ENCODE measurements at regions not wholly inside any gene's neighbourhood (a gene's known extent, or its start where the extent isn't known, plus 50 kb on each side); places are given as distances from the start of the nearest gene placed in this dataset.
"Not testable (repeated sequence)": the region's sequence is repeated elsewhere in the genome, so short reads cannot be mapped to it uniquely, and the experiment has no call there.

DNA sequence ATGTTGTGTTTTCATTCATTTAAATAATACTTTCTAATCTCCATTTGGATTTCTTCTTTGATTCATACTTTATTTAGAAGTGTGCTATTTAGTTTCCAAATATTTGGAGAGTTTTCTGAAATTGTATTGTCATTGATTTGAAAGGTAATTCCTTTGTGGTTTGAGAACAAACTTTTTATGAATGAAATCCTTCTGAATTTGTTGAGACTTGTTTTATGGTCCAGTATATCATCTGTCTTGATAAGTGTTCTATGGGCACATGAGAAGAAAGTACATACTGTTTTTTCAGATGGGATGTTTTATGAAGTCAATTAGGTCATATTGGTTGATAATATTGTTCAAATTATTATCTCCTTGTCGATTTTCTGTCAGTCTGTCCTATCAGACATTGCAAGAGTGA is 953.8 kb downstream of the NR2F1-AS1 start:
- Histone ChIP-seq H3K4me1 (ENCODE audit: insufficient read depth, low read length, poor library complexity, severe bottlenecking) (no peaks in the 10 kb centered on the region), H3K27me3 (ENCODE audit: insufficient read depth, low read length, poor library complexity, severe bottlenecking) (no peaks in the 10 kb centered on the region), H3K9ac (ENCODE audit: low read depth, low read length, poor library complexity, severe bottlenecking) (no peak overlapping the region), H3F3A (ENCODE audit: low read depth) (no peaks in the 10 kb centered on the region), H4K20me1 (ENCODE audit: insufficient read depth, low read length, poor library complexity, severe bottlenecking) (no peaks in the 10 kb centered on the region), H3K9me2 (replicated peaks; ENCODE audit: low read depth, low read length) (no peaks in the 10 kb centered on the region), H3K9me3 (ENCODE audit: insufficient read depth, low read depth, low read length) (no peaks in the 10 kb centered on the region), H3K79me2 (ENCODE audit: insufficient read depth, low read length) (no peaks in the 10 kb centered on the region), H2AFZ (ENCODE audit: low read length) (no peak overlapping the region), H3K36me3 (ENCODE audit: insufficient read depth, low read length) (no peaks in the 10 kb centered on the region), H3K4me2 (ENCODE audit: low read depth, low read length, poor library complexity, severe bottlenecking) (no peak overlapping the region), H3K4me3 (ENCODE audit: low read length, poor library complexity, severe bottlenecking) (no peak overlapping the region)
- TF ChIP-seq, protein P1, sequence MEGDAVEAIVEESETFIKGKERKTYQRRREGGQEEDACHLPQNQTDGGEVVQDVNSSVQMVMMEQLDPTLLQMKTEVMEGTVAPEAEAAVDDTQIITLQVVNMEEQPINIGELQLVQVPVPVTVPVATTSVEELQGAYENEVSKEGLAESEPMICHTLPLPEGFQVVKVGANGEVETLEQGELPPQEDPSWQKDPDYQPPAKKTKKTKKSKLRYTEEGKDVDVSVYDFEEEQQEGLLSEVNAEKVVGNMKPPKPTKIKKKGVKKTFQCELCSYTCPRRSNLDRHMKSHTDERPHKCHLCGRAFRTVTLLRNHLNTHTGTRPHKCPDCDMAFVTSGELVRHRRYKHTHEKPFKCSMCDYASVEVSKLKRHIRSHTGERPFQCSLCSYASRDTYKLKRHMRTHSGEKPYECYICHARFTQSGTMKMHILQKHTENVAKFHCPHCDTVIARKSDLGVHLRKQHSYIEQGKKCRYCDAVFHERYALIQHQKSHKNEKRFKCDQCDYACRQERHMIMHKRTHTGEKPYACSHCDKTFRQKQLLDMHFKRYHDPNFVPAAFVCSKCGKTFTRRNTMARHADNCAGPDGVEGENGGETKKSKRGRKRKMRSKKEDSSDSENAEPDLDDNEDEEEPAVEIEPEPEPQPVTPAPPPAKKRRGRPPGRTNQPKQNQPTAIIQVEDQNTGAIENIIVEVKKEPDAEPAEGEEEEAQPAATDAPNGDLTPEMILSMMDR (conservative IDR thresholded peaks at IDR 0.05; ENCODE audit: low read length) = no peak
- no peak for TF ChIP-seq EZH2phosphoT487 (IDR thresholded peaks at IDR 0.05; ENCODE audit: borderline replicate concordance)

DNA sequence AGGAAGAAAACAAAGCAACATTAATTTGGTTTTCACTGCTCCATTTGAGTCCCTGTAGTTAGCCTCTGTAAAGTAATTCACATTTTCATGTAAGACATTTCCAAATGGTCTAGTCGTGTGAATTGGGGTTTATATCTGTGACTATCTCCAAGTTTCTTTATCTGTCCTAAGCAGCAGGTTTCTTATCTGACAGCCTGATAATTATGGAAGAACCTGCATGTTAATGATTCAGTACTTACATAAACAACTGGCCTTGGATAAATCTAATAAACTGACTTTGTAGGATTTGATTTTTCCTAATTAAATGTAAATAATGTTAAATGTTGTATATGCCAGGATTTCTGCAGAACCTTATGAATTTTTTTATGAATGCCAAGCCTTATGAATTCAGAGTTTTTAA is 964.9 kb downstream of the NR2F1-AS1 start:
- no peaks in the 10 kb centered on the region for H3K36me3 ChIP-seq (ENCODE audit: insufficient read depth, low read length)

DNA sequence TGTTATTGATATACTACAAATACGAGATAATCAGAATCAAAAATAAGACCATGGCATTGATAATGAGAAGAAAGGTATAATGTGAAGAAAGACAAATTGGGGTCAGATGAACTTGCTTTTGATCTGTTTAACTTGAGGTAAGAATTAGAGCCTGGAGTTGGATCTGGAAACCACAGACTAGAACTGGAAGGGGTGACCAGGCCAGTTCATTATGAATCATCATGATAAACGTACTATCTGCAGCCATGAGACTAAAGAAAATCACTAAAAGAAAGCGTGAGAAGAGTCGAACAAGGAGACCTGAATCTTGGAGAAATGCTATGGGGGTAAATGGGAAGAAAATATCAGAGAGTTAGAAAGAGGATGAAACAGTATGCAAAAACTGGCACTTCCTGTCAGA is 967.5 kb downstream of the NR2F1-AS1 start:
- no peaks in the 10 kb centered on the region for H3F3A ChIP-seq (ENCODE audit: low read depth)
- TF ChIP-seq EZH2phosphoT487 (IDR thresholded peaks at IDR 0.05; ENCODE audit: borderline replicate concordance) = no peak
- TF ChIP-seq, protein P1 (conservative IDR thresholded peaks at IDR 0.05; ENCODE audit: low read length) = no peak
- H3K9me3 ChIP-seq (ENCODE audit: insufficient read depth, low read depth, low read length) = no peaks in the 10 kb centered on the region
- no peaks in the 10 kb centered on the region for H3K36me3 ChIP-seq (ENCODE audit: insufficient read depth, low read length)
- H4K20me1 ChIP-seq (ENCODE audit: insufficient read depth, low read length, poor library complexity, severe bottlenecking) = no peaks in the 10 kb centered on the region
- H3K9me2 ChIP-seq (replicated peaks; ENCODE audit: low read depth, low read length) = no peaks in the 10 kb centered on the region
- H3K4me3 ChIP-seq (ENCODE audit: low read length, poor library complexity, severe bottlenecking) = no peak overlapping the region
- H3K4me1 ChIP-seq (ENCODE audit: insufficient read depth, low read length, poor library complexity, severe bottlenecking) = no peaks in the 10 kb centered on the region
- H3K4me2 ChIP-seq (ENCODE audit: low read depth, low read length, poor library complexity, severe bottlenecking) = no peak overlapping the region
- no peaks in the 10 kb centered on the region for H3K27me3 ChIP-seq (ENCODE audit: insufficient read depth, low read length, poor library complexity, severe bottlenecking)
- H3K79me2 ChIP-seq (ENCODE audit: insufficient read depth, low read length) = no peaks in the 10 kb centered on the region
- no peak overlapping the region for H2AFZ ChIP-seq (ENCODE audit: low read length)
- H3K9ac ChIP-seq (ENCODE audit: low read depth, low read length, poor library complexity, severe bottlenecking) = no peak overlapping the region

More for the DNA sequence above, 964.9 kb downstream of the NR2F1-AS1 start:
- Histone ChIP-seq H3K4me1 (ENCODE audit: insufficient read depth, low read length, poor library complexity, severe bottlenecking) (no peaks in the 10 kb centered on the region), H2AFZ (ENCODE audit: low read length) (no peak overlapping the region), H3K9ac (ENCODE audit: low read depth, low read length, poor library complexity, severe bottlenecking) (no peak overlapping the region), H3F3A (ENCODE audit: low read depth) (no peaks in the 10 kb centered on the region), H3K4me3 (ENCODE audit: low read length, poor library complexity, severe bottlenecking) (no peak overlapping the region), H3K9me2 (replicated peaks; ENCODE audit: low read depth, low read length) (no peaks in the 10 kb centered on the region), H3K9me3 (ENCODE audit: insufficient read depth, low read depth, low read length) (no peaks in the 10 kb centered on the region), H3K4me2 (ENCODE audit: low read depth, low read length, poor library complexity, severe bottlenecking) (no peak overlapping the region), H3K27me3 (ENCODE audit: insufficient read depth, low read length, poor library complexity, severe bottlenecking) (no peaks in the 10 kb centered on the region), H3K79me2 (ENCODE audit: insufficient read depth, low read length) (no peaks in the 10 kb centered on the region), H4K20me1 (ENCODE audit: insufficient read depth, low read length, poor library complexity, severe bottlenecking) (no peaks in the 10 kb centered on the region)
- TF ChIP-seq, protein P1 (conservative IDR thresholded peaks at IDR 0.05; ENCODE audit: low read length) = no peak
- no peak for TF ChIP-seq EZH2phosphoT487 (IDR thresholded peaks at IDR 0.05; ENCODE audit: borderline replicate concordance)

DNA sequence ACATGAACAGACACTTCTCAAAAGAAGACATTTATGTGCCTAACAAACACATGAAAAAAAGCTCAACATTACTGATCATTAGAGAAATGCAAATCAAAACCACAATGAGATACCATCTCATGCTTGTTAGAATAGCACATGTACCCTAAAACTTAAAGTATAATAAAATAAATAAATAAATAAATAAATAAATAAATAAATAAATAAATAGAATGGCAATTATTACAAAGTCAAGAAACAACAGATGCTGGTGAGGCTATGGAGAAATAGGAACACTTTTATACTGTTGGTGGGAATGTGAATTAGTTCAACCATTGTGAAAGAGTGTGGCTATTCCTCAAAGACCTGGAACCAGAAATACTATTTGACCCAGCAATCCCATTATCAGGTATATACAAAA is 970.6 kb downstream of the NR2F1-AS1 start:
- H3K4me1 ChIP-seq (ENCODE audit: insufficient read depth, low read length, poor library complexity, severe bottlenecking); H3F3A ChIP-seq (ENCODE audit: low read depth); H3K4me3 ChIP-seq (ENCODE audit: low read length, poor library complexity, severe bottlenecking); H3K9me2 ChIP-seq (replicated peaks; ENCODE audit: low read depth, low read length); H4K20me1 ChIP-seq (ENCODE audit: insufficient read depth, low read length, poor library complexity, severe bottlenecking); H3K4me2 ChIP-seq (ENCODE audit: low read depth, low read length, poor library complexity, severe bottlenecking); H2AFZ ChIP-seq (ENCODE audit: low read length); H3K9ac ChIP-seq (ENCODE audit: low read depth, low read length, poor library complexity, severe bottlenecking); H3K79me2 ChIP-seq (ENCODE audit: insufficient read depth, low read length); H3K36me3 ChIP-seq (ENCODE audit: insufficient read depth, low read length); H3K27me3 ChIP-seq (ENCODE audit: insufficient read depth, low read length, poor library complexity, severe bottlenecking); H3K9me3 ChIP-seq (ENCODE audit: insufficient read depth, low read depth, low read length): not testable (repeated sequence)

All from Loucy (cell line).